Activated naive CD8-positive, alpha-beta T cell treated with anti-CD3 and anti-CD28 coated beads, Interleukin-2, amount 10 ng/mL, durations not matched to agents 7 days and 5 days (primary cell): ENCODE measurements at regions not wholly inside any gene's neighbourhood (a gene's known extent, or its start where the extent isn't known, plus 50 kb on each side); places are given as distances from the start of the nearest gene placed in this dataset.

ENCODE experiments used
- ATAC-seq: fragments of 150-1000 bp; cut with Tn5 transposase; one replicate; pipeline ENCODE4 v1.10.0; 2021; ENCODE audit warnings: low read depth, moderate library complexity
- POLR2A ChIA-PET: fragments of 350-600 bp; sonication (Branson Sonifier 250); formaldehyde crosslinking; loops from one replicate; lab custom pipeline; 2021; ENCODE audit warnings: antibody characterized with exemption; lab: Charles Lee
- DNase-seq: peaks from one replicate; pipeline ENCODE4 v3.0.0; 2021
- H3K27ac Mint-ChIP-seq: one replicate; pipeline ENCODE4 v1.8.0; 2022; ENCODE audit warnings: mild to moderate bottlenecking, mixed read lengths
- H3K27me3 Mint-ChIP-seq: one replicate; pipeline ENCODE4 v1.8.0; 2022; ENCODE audit warnings: mild to moderate bottlenecking, moderate library complexity, mixed read lengths
- H3K36me3 Mint-ChIP-seq: one replicate; pipeline ENCODE4 v1.8.0; 2021; ENCODE audit warnings: mild to moderate bottlenecking, mixed read lengths
- H3K4me1 Mint-ChIP-seq: one replicate; pipeline ENCODE4 v1.8.0; 2021; ENCODE audit warnings: mixed read lengths
- H3K4me3 Mint-ChIP-seq: one replicate; pipeline ENCODE4 v1.8.0; 2022; ENCODE audit warnings: mild to moderate bottlenecking, moderate library complexity, mixed read lengths
- H3K9me3 Mint-ChIP-seq: one replicate; pipeline ENCODE4 v1.8.0; 2021; ENCODE audit warnings: mixed read lengths

- no peaks in the 10 kb centered on the region for H3K9me3 Mint-ChIP-seq
- H3K27ac Mint-ChIP-seq, result no peak overlapping the region
- no peaks in the 10 kb centered on the region for H3K27me3 Mint-ChIP-seq
- DNase-seq (no peak), ATAC-seq (no peak)
- H3K4me3 Mint-ChIP-seq, result no peak overlapping the region
- POLR2A ChIA-PET, result no interaction called here
- H3K36me3 Mint-ChIP-seq, result no peaks in the 10 kb centered on the region
- no peaks in the 10 kb centered on the region for H3K4me1 Mint-ChIP-seq
These were observed 134.8 kb upstream of the IGF1R start for GRCh38 chr15:98513428-98513986.

GRCh38 chr15:98514034-98514622 lies 134.2 kb upstream of the IGF1R start:
- ATAC-seq (no peak), DNase-seq (no peak)
- Mint-ChIP-seq H3K4me1 (peaks cover 4% of the 10 kb centered on the region), H3K27ac (no peak overlapping the region), H3K36me3 (no peaks in the 10 kb centered on the region), H3K4me3 (no peak overlapping the region), H3K27me3 (no peaks in the 10 kb centered on the region), H3K9me3 (no peaks in the 10 kb centered on the region)
- POLR2A ChIA-PET, result no interaction called here

GRCh38 chr15:98518823-98519561 lies 129.3 kb upstream of the IGF1R start:
- POLR2A ChIA-PET, result interaction anchor here (0.6 to 1.6 kb wide), 2 partner anchors 128 to 146 kb away, joined by 3 to 4 read pairs; no protein-coding TSS in a partner anchor
- Mint-ChIP-seq H3K36me3 (no peaks in the 10 kb centered on the region), H3K4me3 (no peak overlapping the region), H3K9me3 (no peaks in the 10 kb centered on the region), H3K27me3 (peaks cover 2% of the 10 kb centered on the region), H3K27ac (no peak overlapping the region), H3K4me1 (peaks cover 6% of the 10 kb centered on the region)
- DNase-seq, result peak; percentile 38
- ATAC-seq, result peak; percentile 75

GRCh38 chr15:98519767-98520550 lies 128.4 kb upstream of the IGF1R start:
- Mint-ChIP-seq H3K27ac (no peak overlapping the region), H3K27me3 (peaks cover 2% of the 10 kb centered on the region), H3K4me3 (no peak overlapping the region), H3K36me3 (no peaks in the 10 kb centered on the region), H3K4me1 (peaks cover 6% of the 10 kb centered on the region), H3K9me3 (no peaks in the 10 kb centered on the region)
- ATAC-seq (no peak), DNase-seq (no peak)
- POLR2A ChIA-PET, result interaction anchor here (1.6 kb wide), 1 partner anchor 127 kb away, joined by 4 read pairs; no protein-coding TSS in a partner anchor

- Mint-ChIP-seq H3K27ac (no peak overlapping the region), H3K4me3 (no peak overlapping the region), H3K27me3 (peaks cover 2% of the 10 kb centered on the region), H3K9me3 (no peaks in the 10 kb centered on the region), H3K4me1 (peaks cover 6% of the 10 kb centered on the region), H3K36me3 (no peaks in the 10 kb centered on the region)
- ATAC-seq, result no peak
- no peak for DNase-seq
- POLR2A ChIA-PET, result no interaction called here
These were observed 126.2 kb upstream of the IGF1R start for GRCh38 chr15:98522127-98522526.

GRCh38 chr15:98523912-98524662 lies 124.3 kb upstream of the IGF1R start:
- peaks cover 2% of the 10 kb centered on the region for H3K4me1 Mint-ChIP-seq
- no peak for ATAC-seq
- POLR2A ChIA-PET, result no interaction called here
- peaks cover 6% of the 10 kb centered on the region for H3K27me3 Mint-ChIP-seq
- H3K27ac Mint-ChIP-seq, result no peak overlapping the region
- no peaks in the 10 kb centered on the region for H3K9me3 Mint-ChIP-seq
- H3K36me3 Mint-ChIP-seq, result no peaks in the 10 kb centered on the region
- no peak overlapping the region for H3K4me3 Mint-ChIP-seq
- DNase-seq, result no peak

- Mint-ChIP-seq H3K27ac (no peak overlapping the region), H3K27me3 (peaks cover 5% of the 10 kb centered on the region), H3K9me3 (no peaks in the 10 kb centered on the region), H3K36me3 (no peaks in the 10 kb centered on the region), H3K4me1 (no peaks in the 10 kb centered on the region), H3K4me3 (no peak overlapping the region)
- POLR2A ChIA-PET, result no interaction called here
- DNase-seq (no peak), ATAC-seq (no peak)
These were observed 123.3 kb upstream of the IGF1R start for GRCh38 chr15:98524838-98525660.

GRCh38 chr15:98525661-98526001 lies 122.7 kb upstream of the IGF1R start:
- DNase-seq, result no peak
- H3K36me3 Mint-ChIP-seq, result no peaks in the 10 kb centered on the region
- H3K9me3 Mint-ChIP-seq, result no peaks in the 10 kb centered on the region
- H3K27me3 Mint-ChIP-seq, result peaks cover 7% of the 10 kb centered on the region
- no peak overlapping the region for H3K27ac Mint-ChIP-seq
- POLR2A ChIA-PET, result no interaction called here
- no peak overlapping the region for H3K4me3 Mint-ChIP-seq
- ATAC-seq, result no peak
- no peaks in the 10 kb centered on the region for H3K4me1 Mint-ChIP-seq

GRCh38 chr15:98526094-98526493 lies 122.2 kb upstream of the IGF1R start:
- Mint-ChIP-seq H3K27ac (no peak overlapping the region), H3K36me3 (no peaks in the 10 kb centered on the region), H3K9me3 (no peaks in the 10 kb centered on the region), H3K27me3 (peaks cover 7% of the 10 kb centered on the region), H3K4me3 (no peak overlapping the region), H3K4me1 (no peaks in the 10 kb centered on the region)
- POLR2A ChIA-PET, result no interaction called here
- ATAC-seq, result no peak
- no peak for DNase-seq

- POLR2A ChIA-PET, result no interaction called here
- peaks cover 10% of the 10 kb centered on the region for H3K27me3 Mint-ChIP-seq
- H3K4me1 Mint-ChIP-seq, result no peaks in the 10 kb centered on the region
- no peak overlapping the region for H3K27ac Mint-ChIP-seq
- no peaks in the 10 kb centered on the region for H3K36me3 Mint-ChIP-seq
- DNase-seq, result no peak
- H3K4me3 Mint-ChIP-seq, result no peak overlapping the region
- H3K9me3 Mint-ChIP-seq, result no peaks in the 10 kb centered on the region
- ATAC-seq, result no peak
These were observed 120.2 kb upstream of the IGF1R start for GRCh38 chr15:98528046-98528725.

- Mint-ChIP-seq H3K9me3 (no peaks in the 10 kb centered on the region), H3K27me3 (peaks cover 14% of the 10 kb centered on the region), H3K27ac (no peak overlapping the region), H3K36me3 (no peaks in the 10 kb centered on the region), H3K4me1 (no peaks in the 10 kb centered on the region), H3K4me3 (no peak overlapping the region)
- POLR2A ChIA-PET, result no interaction called here
- DNase-seq (no peak), ATAC-seq (no peak)
These were observed 118.9 kb upstream of the IGF1R start for GRCh38 chr15:98529205-98530145.
